22Rv1 (cell line): ENCODE measurements at regions not wholly inside any gene's neighbourhood (a gene's known extent, or its start where the extent isn't known, plus 50 kb on each side); places are given as distances from the start of the nearest gene placed in this dataset.
"Not testable (repeated sequence)": the region's sequence is repeated elsewhere in the genome, so short reads cannot be mapped to it uniquely, and the experiment has no call there.

Experiments used
- H3K27ac ChIP-seq: fragments of 450-650 bp; 2 replicates; pipeline ENCODE4 v1.5.1; 2017
- ZFX ChIP-seq: fragments of 450-650 bp; IDR thresholded peaks from 2 replicates; pipeline ENCODE4 v1.6.1; 2017; ENCODE audit warnings: antibody characterized with exemption, borderline replicate concordance
- TF ChIP-seq, protein P1 (sequence below): fragments of 450-650 bp; IDR thresholded peaks from 2 replicates; pipeline ENCODE4 v1.5.1; 2017; ENCODE audit warnings: mild to moderate bottlenecking

DNA sequence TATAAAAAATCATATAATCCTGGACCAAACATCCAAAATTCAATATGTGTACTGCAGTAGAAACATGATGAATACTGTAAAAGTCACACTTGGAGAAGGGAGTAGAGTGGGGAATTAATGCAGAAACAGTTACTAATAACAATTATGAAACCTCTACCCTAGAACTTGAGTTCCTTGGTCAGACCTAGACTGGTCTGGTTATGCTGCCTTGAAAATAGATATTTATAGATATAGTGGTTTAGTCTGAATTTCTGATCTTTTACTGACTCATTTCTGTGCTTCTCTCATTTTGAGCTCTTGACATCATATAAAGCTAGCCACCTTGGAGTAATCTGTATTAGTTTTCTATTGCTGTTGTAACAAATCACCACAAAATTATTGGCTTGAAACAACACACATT lies 808.7 kb upstream of the CDH10 start:
- no peak overlapping the region for H3K27ac ChIP-seq
- TF ChIP-seq, protein P1, sequence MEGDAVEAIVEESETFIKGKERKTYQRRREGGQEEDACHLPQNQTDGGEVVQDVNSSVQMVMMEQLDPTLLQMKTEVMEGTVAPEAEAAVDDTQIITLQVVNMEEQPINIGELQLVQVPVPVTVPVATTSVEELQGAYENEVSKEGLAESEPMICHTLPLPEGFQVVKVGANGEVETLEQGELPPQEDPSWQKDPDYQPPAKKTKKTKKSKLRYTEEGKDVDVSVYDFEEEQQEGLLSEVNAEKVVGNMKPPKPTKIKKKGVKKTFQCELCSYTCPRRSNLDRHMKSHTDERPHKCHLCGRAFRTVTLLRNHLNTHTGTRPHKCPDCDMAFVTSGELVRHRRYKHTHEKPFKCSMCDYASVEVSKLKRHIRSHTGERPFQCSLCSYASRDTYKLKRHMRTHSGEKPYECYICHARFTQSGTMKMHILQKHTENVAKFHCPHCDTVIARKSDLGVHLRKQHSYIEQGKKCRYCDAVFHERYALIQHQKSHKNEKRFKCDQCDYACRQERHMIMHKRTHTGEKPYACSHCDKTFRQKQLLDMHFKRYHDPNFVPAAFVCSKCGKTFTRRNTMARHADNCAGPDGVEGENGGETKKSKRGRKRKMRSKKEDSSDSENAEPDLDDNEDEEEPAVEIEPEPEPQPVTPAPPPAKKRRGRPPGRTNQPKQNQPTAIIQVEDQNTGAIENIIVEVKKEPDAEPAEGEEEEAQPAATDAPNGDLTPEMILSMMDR, result no peak
- no peak for TF ChIP-seq ZFX

DNA sequence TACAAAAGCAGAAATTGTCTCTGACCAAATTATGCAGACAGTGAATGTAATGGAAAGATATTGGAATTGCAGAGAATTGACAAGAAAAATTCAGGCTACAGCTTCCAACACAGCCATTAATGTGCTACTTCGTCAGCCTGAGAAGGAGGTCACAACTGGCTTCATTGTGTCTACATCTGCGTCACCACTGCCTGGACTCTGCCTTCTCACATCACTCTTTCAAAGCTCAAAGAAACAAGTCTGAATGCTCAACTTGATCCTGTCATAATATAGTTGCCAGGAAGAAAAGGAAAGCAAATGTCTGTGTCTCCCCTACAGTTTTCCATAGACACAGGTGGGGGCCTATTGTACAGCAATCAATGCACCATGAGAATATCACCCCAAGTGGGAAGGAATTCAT lies 806.5 kb upstream of the CDH10 start:
- no peak overlapping the region for H3K27ac ChIP-seq
- TF ChIP-seq ZFX, result no peak
- TF ChIP-seq, protein P1, result no peak

DNA sequence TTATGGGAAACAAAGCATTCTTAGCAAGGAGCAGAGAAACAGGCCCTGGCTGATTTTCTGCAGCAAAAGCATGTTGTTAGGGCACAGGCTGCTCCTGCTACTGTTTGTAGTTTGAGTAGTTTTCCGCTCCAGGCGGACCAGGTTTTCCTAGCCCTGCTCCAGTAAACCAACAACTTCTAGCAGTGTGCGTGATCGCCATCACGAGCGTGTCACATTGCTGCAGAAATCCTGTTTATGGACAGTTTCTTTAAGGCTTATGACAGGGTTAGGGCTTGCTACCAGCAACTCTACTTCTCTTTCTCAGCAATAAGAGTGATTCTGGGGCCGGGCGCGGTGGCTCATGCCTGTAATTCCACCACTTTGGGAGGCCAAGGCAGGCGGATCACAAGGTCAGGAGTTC lies 803.9 kb upstream of the CDH10 start:
- no peak overlapping the region for H3K27ac ChIP-seq

DNA sequence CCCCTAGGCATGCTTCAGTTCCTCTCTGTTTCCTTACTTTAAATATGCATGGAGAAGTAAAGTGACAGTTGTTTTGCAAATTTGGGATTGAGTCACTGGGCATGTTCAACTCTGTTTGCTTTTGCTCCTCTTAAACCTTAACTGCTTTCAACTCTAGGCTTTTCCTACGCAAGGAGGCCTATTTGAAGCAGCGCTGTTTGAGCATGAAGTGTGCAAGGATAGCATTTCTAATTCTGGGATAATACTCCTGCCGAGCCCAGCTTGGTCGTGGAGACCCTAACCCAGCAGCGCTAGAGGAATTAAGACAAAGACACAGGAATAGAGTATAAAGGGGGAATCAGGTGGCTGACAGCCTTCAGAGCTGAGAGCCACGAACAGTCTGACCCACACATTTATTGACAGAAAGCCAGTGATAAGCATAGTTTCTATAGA lies 803.4 kb upstream of the CDH10 start:
- no peak for TF ChIP-seq ZFX
- TF ChIP-seq, protein P1, result no peak

More for the DNA sequence above, 803.9 kb upstream of the CDH10 start:
- TF ChIP-seq, protein P1, result no peak
- no peak for TF ChIP-seq ZFX

DNA sequence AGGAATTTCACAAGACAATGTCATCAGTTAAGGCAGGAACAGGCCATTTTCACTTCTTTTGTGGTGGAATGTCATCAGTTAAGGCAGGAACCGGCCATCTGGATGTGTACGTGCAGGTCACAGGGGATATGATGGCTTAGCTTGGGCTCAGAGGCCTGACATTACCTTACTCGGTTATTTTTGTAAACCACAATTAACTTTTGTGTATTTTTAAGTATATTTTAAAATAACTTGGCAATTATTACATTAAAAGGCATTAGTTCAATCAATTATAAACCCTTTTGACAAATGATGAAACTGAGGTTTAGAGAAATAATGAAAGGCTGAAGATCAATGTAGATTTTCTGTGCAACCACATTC lies 801.3 kb upstream of the CDH10 start:
- H3K27ac ChIP-seq, result not testable (repeated sequence)

More for the DNA sequence above, 803.4 kb upstream of the CDH10 start:
- H3K27ac ChIP-seq, result no peak overlapping the region

DNA sequence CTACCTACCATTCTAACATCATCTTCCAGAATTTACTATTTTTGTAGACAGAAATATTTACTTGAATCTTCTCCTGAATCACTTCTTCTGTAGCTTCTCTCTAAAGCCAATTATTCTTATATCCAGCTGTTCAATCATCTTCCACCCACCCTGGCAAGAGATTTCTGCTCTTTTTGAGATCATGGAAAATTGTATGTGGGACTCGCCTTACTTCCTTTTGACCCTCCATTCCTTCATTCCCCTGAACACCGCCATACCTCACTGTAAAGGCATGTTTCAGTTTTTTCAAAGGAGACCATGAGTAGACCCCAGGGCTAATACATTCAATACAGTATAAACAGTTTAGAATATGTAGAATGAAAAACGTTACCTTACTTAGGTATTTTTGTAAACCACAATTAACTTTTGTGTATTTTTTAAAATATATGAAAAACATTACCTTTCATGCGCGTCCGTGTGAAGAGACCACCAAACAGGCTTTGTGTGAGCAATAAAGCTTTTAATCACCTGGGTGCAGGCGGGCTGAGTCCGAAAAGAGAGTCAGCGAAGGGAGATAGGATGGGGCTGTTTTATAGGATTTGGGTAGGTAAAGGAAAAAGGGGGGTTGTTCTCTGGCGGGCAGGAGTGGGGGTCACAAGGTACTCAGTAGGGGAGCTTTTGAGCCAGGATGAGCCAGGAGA lies 800.7 kb upstream of the CDH10 start:
- H3K27ac ChIP-seq, result not testable (repeated sequence)

DNA sequence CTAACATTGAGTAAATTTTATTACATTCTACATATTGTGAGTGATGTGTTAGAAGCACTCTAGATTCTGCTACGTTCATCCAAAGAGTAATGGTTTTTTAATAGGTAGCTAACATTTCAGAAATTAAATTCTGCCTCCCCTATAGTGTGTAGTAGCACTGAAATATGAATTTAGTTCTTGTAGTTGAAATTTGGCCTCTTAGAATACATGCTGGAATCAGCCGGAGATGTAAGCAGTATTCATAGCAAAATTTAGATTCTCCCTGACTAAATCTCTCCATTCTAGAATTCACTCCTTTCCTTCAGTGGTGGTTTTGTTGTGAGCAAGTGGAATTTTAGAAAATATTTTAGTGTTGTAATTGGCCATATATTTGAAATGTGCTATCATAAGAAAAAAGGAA lies 799.9 kb upstream of the CDH10 start:
- TF ChIP-seq ZFX, result no peak
- TF ChIP-seq, protein P1, result no peak
- no peak overlapping the region for H3K27ac ChIP-seq

DNA sequence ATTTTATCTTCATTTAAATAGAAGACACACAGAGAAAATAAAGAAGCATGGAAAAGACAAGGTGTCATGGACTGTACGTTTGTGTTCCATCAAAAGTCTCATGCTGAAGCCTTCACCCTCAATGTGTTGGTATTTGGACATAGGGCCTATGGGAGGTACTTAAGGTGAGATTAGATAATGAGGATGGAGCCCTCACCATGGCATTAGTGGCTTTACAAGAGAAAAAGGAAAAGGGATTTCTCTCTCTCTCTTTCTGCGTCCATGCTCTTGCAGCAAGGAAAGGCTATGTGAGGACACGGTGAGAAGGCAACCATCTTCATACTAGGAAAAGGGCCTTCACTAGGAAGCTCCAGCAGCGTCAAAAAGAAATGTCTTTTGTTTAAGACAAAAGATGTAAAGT lies 797.0 kb upstream of the CDH10 start:
- no peak overlapping the region for H3K27ac ChIP-seq
- TF ChIP-seq, protein P1, result no peak
- no peak for TF ChIP-seq ZFX
